Lung (tissue), 11 donors: ENCODE measurements at regions not wholly inside any gene's neighbourhood (a gene's known extent, or its start where the extent isn't known, plus 50 kb on each side); places are given as distances from the start of the nearest gene placed in this dataset.

Experiments
- ATAC-seq: fragments of 200-7000 bp; cut with Tn5 transposase; one replicate; pipeline ENCODE4 v1.9.1; 2020; ENCODE audit warnings: moderate number of reproducible peaks; ENCODE audit not compliant: insufficient read depth, low FRiP score
- DNase-seq, 3 donors: peaks; one replicate each; pipeline ENCODE4 v3.0.0-alpha.2; 2013 to 2017
- H3K27ac ChIP-seq, 2 donors: one replicate each; pipeline ENCODE4 v1.5.1; 2013; ENCODE audit warnings: mild to moderate bottlenecking in 2 of 2, moderate library complexity in 2 of 2, control low read depth in 1 of 2, inconsistent platforms in 1 of 2, low read depth in 1 of 2, low read length in 1 of 2
- H3K27me3 ChIP-seq, 3 donors: one replicate each; pipeline ENCODE4 v1.5.1; 2013; ENCODE audit warnings: low read length in 2 of 3; ENCODE audit not compliant: control insufficient read depth in 3 of 3, insufficient read depth in 3 of 3
- H3K36me3 ChIP-seq, 4 donors: one replicate each; pipeline ENCODE4 v1.5.1; 2013; ENCODE audit warnings: low read length in 4 of 4, mild to moderate bottlenecking in 1 of 4, moderate library complexity in 1 of 4; ENCODE audit not compliant: control insufficient read depth in 4 of 4, insufficient read depth in 4 of 4
- H3K4me1 ChIP-seq, 5 donors: one replicate each; pipeline ENCODE4 v1.5.1; 2013; ENCODE audit warnings: low read length in 5 of 5, mild to moderate bottlenecking in 2 of 5, moderate library complexity in 1 of 5; ENCODE audit not compliant: control insufficient read depth in 5 of 5, insufficient read depth in 5 of 5
- H3K4me3 ChIP-seq: one replicate; pipeline ENCODE4 v1.5.1; 2013; ENCODE audit warnings: mild to moderate bottlenecking, control low read depth, moderate library complexity
- H3K9ac ChIP-seq, 2 donors: one replicate each; pipeline ENCODE4 v1.5.1; 2013; ENCODE audit warnings: low read length in 2 of 2, control low read depth in 1 of 2; ENCODE audit not compliant: insufficient read depth in 1 of 2
- H3K9me3 ChIP-seq, 4 donors: one replicate each; pipeline ENCODE4 v1.5.1; 2013; ENCODE audit warnings: low read length in 3 of 4, mild to moderate bottlenecking in 1 of 4, moderate library complexity in 1 of 4; ENCODE audit not compliant: control insufficient read depth in 4 of 4, insufficient read depth in 3 of 4
- WGBS, 2 donors: extraction: QIAGEN DNeasy Blood & Tissue Kit; methylation state at CpG; one replicate each; pipeline ENCODE4 v1.1.7; 2013; 5-methylcytosine and 5-hydroxymethylcytosine counted together
- TF ChIP-seq, protein P1 (sequence below): IDR thresholded peaks from 2 replicates; pipeline ENCODE4 v1.5.1; 2012; ENCODE audit warnings: mild to moderate bottlenecking; ENCODE audit errors: control extremely low read depth, extremely low read depth
- donor health status: control.
- donor health status: control.
- donor health status: Bipolar disorder and iron deficiency.
- donor health status: healthy.
- donor health status: DM: yes; HTN: yes; CAD: no.

DNA sequence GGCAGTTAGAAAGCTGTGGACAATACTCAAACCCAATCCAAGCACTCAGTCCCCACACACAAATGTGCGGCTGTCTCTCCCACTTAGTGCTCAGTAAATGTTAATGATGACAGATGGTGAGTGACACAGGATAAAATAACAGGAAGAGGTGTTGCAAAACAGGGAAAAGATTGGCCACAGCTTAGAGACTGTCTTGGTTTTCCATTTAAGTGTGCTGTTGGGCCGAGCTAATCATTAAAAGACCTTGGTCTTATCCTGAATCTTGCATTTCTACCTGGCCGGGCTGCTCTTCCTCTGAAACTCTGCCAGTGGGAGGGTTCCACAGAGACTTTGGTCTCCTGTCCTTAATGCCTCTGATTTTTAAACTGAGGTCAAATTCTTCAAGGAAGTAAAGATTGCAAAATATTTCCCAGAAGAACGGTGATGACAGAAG, 113.1 kb upstream of the RNF32 start:
- no peaks in the 10 kb centered on the region for H3K36me3 ChIP-seq
- TF ChIP-seq, protein P1, sequence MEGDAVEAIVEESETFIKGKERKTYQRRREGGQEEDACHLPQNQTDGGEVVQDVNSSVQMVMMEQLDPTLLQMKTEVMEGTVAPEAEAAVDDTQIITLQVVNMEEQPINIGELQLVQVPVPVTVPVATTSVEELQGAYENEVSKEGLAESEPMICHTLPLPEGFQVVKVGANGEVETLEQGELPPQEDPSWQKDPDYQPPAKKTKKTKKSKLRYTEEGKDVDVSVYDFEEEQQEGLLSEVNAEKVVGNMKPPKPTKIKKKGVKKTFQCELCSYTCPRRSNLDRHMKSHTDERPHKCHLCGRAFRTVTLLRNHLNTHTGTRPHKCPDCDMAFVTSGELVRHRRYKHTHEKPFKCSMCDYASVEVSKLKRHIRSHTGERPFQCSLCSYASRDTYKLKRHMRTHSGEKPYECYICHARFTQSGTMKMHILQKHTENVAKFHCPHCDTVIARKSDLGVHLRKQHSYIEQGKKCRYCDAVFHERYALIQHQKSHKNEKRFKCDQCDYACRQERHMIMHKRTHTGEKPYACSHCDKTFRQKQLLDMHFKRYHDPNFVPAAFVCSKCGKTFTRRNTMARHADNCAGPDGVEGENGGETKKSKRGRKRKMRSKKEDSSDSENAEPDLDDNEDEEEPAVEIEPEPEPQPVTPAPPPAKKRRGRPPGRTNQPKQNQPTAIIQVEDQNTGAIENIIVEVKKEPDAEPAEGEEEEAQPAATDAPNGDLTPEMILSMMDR = no peak
- 29 to 32% methylated on average over 4 of the region's 4 CpGs for WGBS, 2 donors
- DNase-seq (no peak), ATAC-seq (no peak)
- H3K27me3 ChIP-seq = no peaks in the 10 kb centered on the region
- no peak overlapping the region for H3K9ac ChIP-seq
- peaks cover 0 to 2% (median 0%) of the 10 kb centered on the region in 4 donors for H3K9me3 ChIP-seq
- no peak overlapping the region for H3K27ac ChIP-seq
- H3K4me3 ChIP-seq = no peak overlapping the region
- H3K4me1 ChIP-seq = peaks cover 0 to 1% (median 0%) of the 10 kb centered on the region in 5 donors

DNA sequence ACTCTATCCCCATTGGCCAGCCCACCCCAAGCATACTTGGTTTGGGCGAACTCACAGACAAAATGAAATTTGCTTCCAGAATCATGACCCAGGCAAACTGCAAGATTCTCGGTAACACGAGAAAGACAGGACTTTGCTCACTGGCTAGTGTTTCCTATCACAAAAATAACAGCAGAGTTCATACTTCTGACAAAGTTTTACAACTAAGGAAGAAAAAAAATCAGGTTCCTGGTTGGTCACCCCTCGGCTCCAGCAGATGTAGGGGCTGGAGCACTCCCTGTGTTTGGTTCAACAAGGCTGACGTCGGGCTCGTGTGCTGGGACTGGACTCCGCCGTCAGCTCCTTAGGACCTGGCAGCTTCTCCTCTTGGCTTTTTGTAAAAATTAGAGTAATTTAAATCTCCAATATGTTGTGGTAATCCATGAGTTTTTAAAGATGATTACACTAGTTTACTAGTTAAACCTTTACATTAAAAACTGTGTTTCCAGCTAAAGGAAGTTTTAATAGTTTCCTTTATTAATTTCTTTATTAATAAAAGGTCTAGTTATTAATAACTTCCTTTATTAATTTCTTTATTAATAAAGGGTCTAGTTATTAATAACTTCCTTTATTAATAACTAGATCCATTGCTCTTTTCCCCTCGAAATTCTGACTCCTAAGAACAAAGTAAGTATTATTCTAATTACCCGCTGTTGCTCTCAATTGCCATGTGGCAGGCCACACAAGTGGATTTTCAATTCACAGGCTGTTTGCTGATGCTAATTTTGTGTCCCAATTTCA, 115.6 kb upstream of the RNF32 start:
- TF ChIP-seq, protein P1 = no peak
- ATAC-seq (no peak), DNase-seq (no peak)
- 87 to 89% methylated on average over 11 of the region's 11 CpGs for WGBS, 2 donors
- Histone ChIP-seq H3K27me3 (no peaks in the 10 kb centered on the region), H3K27ac (no peak overlapping the region), H3K9me3 (no peaks in the 10 kb centered on the region), H3K4me1 (peaks cover 0 to 1% (median 0%) of the 10 kb centered on the region in 5 donors), H3K36me3 (no peaks in the 10 kb centered on the region), H3K4me3 (no peak overlapping the region), H3K9ac (no peak overlapping the region)

DNA sequence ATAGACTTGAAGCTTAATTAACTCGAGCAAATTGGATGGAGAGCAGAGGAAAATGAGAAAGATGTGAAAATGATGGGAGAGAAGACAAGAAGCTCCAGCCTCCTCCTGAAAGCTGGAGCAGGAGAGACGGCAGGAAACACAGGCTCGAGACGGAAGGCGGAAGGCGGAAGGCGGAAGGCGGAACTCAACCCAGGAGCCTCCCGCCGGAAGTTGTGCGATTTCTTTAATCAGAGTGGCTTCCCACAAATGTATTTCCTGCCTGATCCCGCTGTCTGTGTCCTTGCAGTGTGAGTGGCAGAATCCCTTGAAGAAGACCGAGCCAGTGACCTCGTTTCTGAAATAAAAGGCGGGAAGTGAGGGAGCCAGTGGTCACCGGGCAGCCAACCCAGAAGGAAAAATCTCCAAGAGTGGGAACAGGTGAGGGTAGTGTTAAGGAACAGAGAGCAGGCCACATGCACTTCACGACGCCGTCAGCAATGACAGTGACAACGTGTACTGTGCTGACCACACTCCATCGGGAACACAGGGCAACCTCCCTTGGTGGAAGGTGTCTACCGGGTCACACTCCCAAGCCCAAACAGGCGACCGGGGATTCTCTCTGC, 117.0 kb upstream of the RNF32 start:
- TF ChIP-seq, protein P1 = no peak
- no peak overlapping the region for H3K9ac ChIP-seq
- H3K4me3 ChIP-seq = no peak overlapping the region
- H3K27ac ChIP-seq = no peak overlapping the region
- no peaks in the 10 kb centered on the region for H3K36me3 ChIP-seq
- H3K27me3 ChIP-seq = no peaks in the 10 kb centered on the region
- no peaks in the 10 kb centered on the region for H3K9me3 ChIP-seq
- H3K4me1 ChIP-seq = peaks cover 0 to 1% (median 0%) of the 10 kb centered on the region in 5 donors
- ATAC-seq (no peak), DNase-seq (no peak)
- 78 to 80% methylated on average over 24 of the region's 24 CpGs for WGBS, 2 donors
